Gastrocnemius medialis (tissue), 4 donors: ENCODE measurements at regions not wholly inside any gene's neighbourhood (a gene's known extent, or its start where the extent isn't known, plus 50 kb on each side); places are given as distances from the start of the nearest gene placed in this dataset.

Experiments used
- ATAC-seq, 2 donors: fragments of 150-250 bp; one replicate each; pipeline ENCODE4 v1.9.1; 2016
- DNase-seq, 2 donors: peaks; one replicate each; pipeline ENCODE4 v3.0.0-alpha.2; 2019
- H3K27ac ChIP-seq, 4 donors: fragments of 200-600 bp; sonication (generic); 1 replicate in 1 of 4; 2 replicates in 3 of 4; pipeline ENCODE4 v1.5.1; 2016 to 2018; ENCODE audit warnings: mild to moderate bottlenecking in 2 of 4, moderate library complexity in 1 of 4
- H3K27me3 ChIP-seq, 3 donors: fragments of 200-600 bp; sonication (generic) in 2 of 3; 1 replicate in 1 of 3; 2 replicates in 2 of 3; pipeline versions ENCODE4 v1.5.1 to v1.6.0; 2016 to 2019; ENCODE audit warnings: mild to moderate bottlenecking in 1 of 3, moderate library complexity in 1 of 3
- H3K36me3 ChIP-seq, 2 donors: fragments of 200-600 bp; sonication (generic) in 1 of 2; one replicate each; pipeline ENCODE4 v1.5.1; 2017 to 2018
- H3K4me1 ChIP-seq, 2 donors: fragments of 200-600 bp; sonication (generic) in 1 of 2; one replicate each; pipeline ENCODE4 v1.5.1; 2016 to 2017; ENCODE audit warnings: mild to moderate bottlenecking in 2 of 2
- H3K4me3 ChIP-seq, 4 donors: fragments of 200-600 bp; sonication (generic) in 3 of 4; 1 replicate in 1 of 4; 2 replicates in 3 of 4; pipeline ENCODE4 v1.5.1; 2016 to 2019; ENCODE audit warnings: mild to moderate bottlenecking in 2 of 4
- H3K9me3 ChIP-seq, 3 donors: fragments of 200-600 bp; sonication (generic) in 2 of 3; 1 replicate in 1 of 3; 2 replicates in 2 of 3; pipeline ENCODE4 v1.5.1; 2016 to 2019
- CTCF ChIP-seq, 5 experiments: fragments of 450-650 bp in 3 of 5; fragments of 200-600 bp in 2 of 5; sonication (generic) in 2 of 5; IDR thresholded peaks in 4 of 5; conservative IDR thresholded peaks in 1 of 5; 1 replicate in 4 of 5; 2 replicates in 1 of 5; pipeline ENCODE4 v1.5.1; 2016 to 2019; ENCODE audit warnings: antibody characterized with exemption in 5 of 5, mild to moderate bottlenecking in 3 of 5, moderate library complexity in 3 of 5
- POLR2A ChIP-seq, 2 donors: fragments of 450-650 bp; IDR thresholded peaks; one replicate each; pipeline ENCODE4 v1.6.1; 2017; ENCODE audit warnings: antibody characterized with exemption in 2 of 2, mild to moderate bottlenecking in 2 of 2, moderate library complexity in 2 of 2
- in situ Hi-C, 4 donors: fragments of 200-750 bp; cut with MboI; loops; one replicate each; pipeline versions ENCODE4 v1.15.0 to v1.8.0; 2017; ENCODE audit warnings: low sequenced_read_pairs in 4 of 4
- intact Hi-C: fragments of 100-400 bp; cut with DNase I; formaldehyde crosslinking; loops from one replicate; pipeline ENCODE4 v1.15.1; 2023; ENCODE audit warnings: low total_unique reads

- in situ Hi-C loops (no loop called here), intact Hi-C loops (no loop called here)
- DNase-seq (no peak), ATAC-seq (no peak)
- Histone ChIP-seq H3K4me3 (no peak overlapping the region), H3K27ac (no peak overlapping the region), H3K4me1 (no peaks in the 10 kb centered on the region), H3K9me3 (no peaks in the 10 kb centered on the region), H3K27me3 (no peaks in the 10 kb centered on the region), H3K36me3 (no peaks in the 10 kb centered on the region)
- TF ChIP-seq CTCF (IDR thresholded peaks at IDR 0.05 in 4 of 5, conservative IDR thresholded peaks at IDR 0.05 in 1 of 5) (no peak), POLR2A (IDR thresholded peaks at IDR 0.05) (no peak)
Observed at GRCh38 chr18:78671551-78671950, 308.1 kb upstream of the SALL3 start.

- no peaks in the 10 kb centered on the region for H3K27me3 ChIP-seq
- in situ Hi-C loops (no loop called here), intact Hi-C loops (no loop called here)
- H3K27ac ChIP-seq, result no peak overlapping the region
- no peak for DNase-seq
- no peak overlapping the region for H3K4me3 ChIP-seq
- no peak for ATAC-seq
- no peaks in the 10 kb centered on the region for H3K9me3 ChIP-seq
- no peaks in the 10 kb centered on the region for H3K36me3 ChIP-seq
- H3K4me1 ChIP-seq, result no peaks in the 10 kb centered on the region
- TF ChIP-seq POLR2A (IDR thresholded peaks at IDR 0.05) (no peak), CTCF (IDR thresholded peaks at IDR 0.05 in 4 of 5, conservative IDR thresholded peaks at IDR 0.05 in 1 of 5) (no peak)
Observed at GRCh38 chr18:78672862-78673446, 306.7 kb upstream of the SALL3 start.

- Histone ChIP-seq H3K4me1 (no peaks in the 10 kb centered on the region), H3K9me3 (no peaks in the 10 kb centered on the region), H3K36me3 (no peaks in the 10 kb centered on the region), H3K27me3 (no peaks in the 10 kb centered on the region), H3K27ac (no peak overlapping the region), H3K4me3 (no peak overlapping the region)
- intact Hi-C loops, result no loop called here
- DNase-seq (no peak), ATAC-seq (no peak)
- in situ Hi-C loops, result no loop called here
- no peak for TF ChIP-seq POLR2A (IDR thresholded peaks at IDR 0.05)
- no peak for TF ChIP-seq CTCF (IDR thresholded peaks at IDR 0.05 in 4 of 5, conservative IDR thresholded peaks at IDR 0.05 in 1 of 5)
Observed at GRCh38 chr18:78673516-78674321, 305.9 kb upstream of the SALL3 start.

- Histone ChIP-seq H3K36me3 (no peaks in the 10 kb centered on the region), H3K27me3 (no peaks in the 10 kb centered on the region), H3K9me3 (no peaks in the 10 kb centered on the region), H3K4me3 (no peak overlapping the region), H3K4me1 (no peaks in the 10 kb centered on the region), H3K27ac (no peak overlapping the region)
- no peak for ATAC-seq
- in situ Hi-C loops, result no loop called here
- TF ChIP-seq POLR2A (IDR thresholded peaks at IDR 0.05) (no peak), CTCF (IDR thresholded peaks at IDR 0.05 in 4 of 5, conservative IDR thresholded peaks at IDR 0.05 in 1 of 5) (no peak)
- intact Hi-C loops, result no loop called here
- DNase-seq, result no peak
Observed at GRCh38 chr18:78675231-78675630, 304.4 kb upstream of the SALL3 start.
